Esophagus muscularis mucosa (tissue), 4 donors: ENCODE measurements at regions not wholly inside any gene's neighbourhood (a gene's known extent, or its start where the extent isn't known, plus 50 kb on each side); places are given as distances from the start of the nearest gene placed in this dataset.

ENCODE experiments used
- DNase-seq: peaks from one replicate; pipeline ENCODE4 v3.0.0-alpha.2; 2017; ENCODE audit errors: extremely low spot score
- H3K27ac ChIP-seq, 4 donors: fragments of 200-600 bp; sonication (generic); replicated peaks in 1 of 4; 1 replicate in 3 of 4; 2 replicates in 1 of 4; pipeline ENCODE4 v1.5.1; 2016 to 2019; ENCODE audit warnings: mild to moderate bottlenecking in 1 of 4
- H3K27me3 ChIP-seq, 4 donors: fragments of 200-600 bp; sonication (generic); one replicate each; pipeline versions ENCODE4 v1.5.1 to v1.6.0; 2016 to 2019
- H3K36me3 ChIP-seq, 4 donors: fragments of 200-600 bp; sonication (generic); one replicate each; pipeline ENCODE4 v1.5.1; 2016 to 2019
- H3K4me1 ChIP-seq, 4 donors: fragments of 200-600 bp; sonication (generic); one replicate each; pipeline ENCODE4 v1.5.1; 2016 to 2019
- H3K4me3 ChIP-seq, 4 donors: fragments of 200-600 bp; sonication (generic); 1 replicate in 2 of 4; 2 replicates in 2 of 4; pipeline ENCODE4 v1.5.1; 2016 to 2019; ENCODE audit warnings: mild to moderate bottlenecking in 4 of 4, moderate library complexity in 1 of 4
- H3K9me3 ChIP-seq, 4 donors: fragments of 200-600 bp; sonication (generic); 1 replicate in 3 of 4; 2 replicates in 1 of 4; pipeline ENCODE4 v1.5.1; 2016 to 2019
- CTCF ChIP-seq, 3 experiments: fragments of 200-600 bp in 2 of 3; fragments of 450-650 bp in 1 of 3; sonication (generic) in 2 of 3; IDR thresholded peaks; one replicate each; pipeline ENCODE4 v1.5.1; 2017 to 2019; ENCODE audit warnings: antibody characterized with exemption in 3 of 3, mild to moderate bottlenecking in 2 of 3, moderate library complexity in 1 of 3
- EP300 ChIP-seq: sonication (generic); formaldehyde crosslinking; IDR thresholded peaks from one replicate; pipeline ENCODE4 v1.6.1; 2017; ENCODE audit warnings: antibody characterized with exemption
- POLR2A ChIP-seq: fragments of 450-650 bp; IDR thresholded peaks from one replicate; pipeline ENCODE4 v1.6.1; 2017; ENCODE audit warnings: antibody characterized with exemption, moderate library complexity, mild to moderate bottlenecking, low read depth
- POLR2AphosphoS5 ChIP-seq, 2 donors: sonication (generic); formaldehyde crosslinking; IDR thresholded peaks; one replicate each; pipeline ENCODE4 v1.6.1; 2017; ENCODE audit warnings: antibody characterized with exemption in 2 of 2
- WGBS: methylation state at CpG from one replicate; pipeline ENCODE4 v1.1.5; 2018; 5-methylcytosine and 5-hydroxymethylcytosine counted together
- intact Hi-C: fragments of 100-400 bp; cut with DNase I; formaldehyde crosslinking; loops from one replicate; pipeline ENCODE4 v1.15.1; 2023

- Histone ChIP-seq H3K27ac (no peak overlapping the region), H3K4me1 (no peaks in the 10 kb centered on the region), H3K4me3 (no peak overlapping the region), H3K27me3 (no peaks in the 10 kb centered on the region), H3K36me3 (no peaks in the 10 kb centered on the region), H3K9me3 (no peaks in the 10 kb centered on the region)
- DNase-seq = no peak
- TF ChIP-seq CTCF (IDR thresholded peaks at IDR 0.05) = no peak
- no peak for TF ChIP-seq EP300
- TF ChIP-seq POLR2AphosphoS5 (IDR thresholded peaks at IDR 0.05) = no peak
- TF ChIP-seq POLR2A = no peak
- 86% methylated on average over 2 of the region's 2 CpGs for WGBS
- intact Hi-C loops = no loop called here
These were observed 66.2 kb downstream of the SLITRK1 start for GRCh38 chr13:83816081-83816480.

DNA sequence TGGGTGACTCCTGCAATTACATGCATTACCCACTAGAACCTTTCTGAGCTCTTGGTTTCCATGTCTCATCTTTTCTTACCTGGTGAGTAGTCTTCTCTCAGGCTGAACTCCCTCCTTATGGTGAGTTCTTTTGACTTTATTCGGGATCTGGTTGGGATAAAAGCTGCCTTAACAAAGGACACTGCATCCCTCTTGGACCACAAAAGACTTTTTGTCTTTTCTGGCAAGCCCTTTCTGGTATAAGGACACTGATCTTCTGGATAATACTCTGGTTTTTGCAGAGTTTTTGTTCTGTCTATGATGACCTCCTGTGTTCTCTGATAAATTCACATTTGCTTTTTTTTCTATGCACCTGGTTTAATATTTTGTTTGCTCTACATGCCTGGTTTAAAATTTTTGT lies 66.7 kb downstream of the SLITRK1 start:
- Histone ChIP-seq H3K27me3 (no peaks in the 10 kb centered on the region), H3K36me3 (no peaks in the 10 kb centered on the region), H3K4me1 (no peaks in the 10 kb centered on the region), H3K9me3 (no peaks in the 10 kb centered on the region), H3K4me3 (no peak overlapping the region), H3K27ac (no peak overlapping the region)
- TF ChIP-seq POLR2A (no peak), EP300 (no peak), POLR2AphosphoS5 (IDR thresholded peaks at IDR 0.05) (no peak), CTCF (IDR thresholded peaks at IDR 0.05) (no peak)
- WGBS = 77% methylated on average over 1 of the region's 1 CpG
- no peak for DNase-seq
- intact Hi-C loops = no loop called here

DNA sequence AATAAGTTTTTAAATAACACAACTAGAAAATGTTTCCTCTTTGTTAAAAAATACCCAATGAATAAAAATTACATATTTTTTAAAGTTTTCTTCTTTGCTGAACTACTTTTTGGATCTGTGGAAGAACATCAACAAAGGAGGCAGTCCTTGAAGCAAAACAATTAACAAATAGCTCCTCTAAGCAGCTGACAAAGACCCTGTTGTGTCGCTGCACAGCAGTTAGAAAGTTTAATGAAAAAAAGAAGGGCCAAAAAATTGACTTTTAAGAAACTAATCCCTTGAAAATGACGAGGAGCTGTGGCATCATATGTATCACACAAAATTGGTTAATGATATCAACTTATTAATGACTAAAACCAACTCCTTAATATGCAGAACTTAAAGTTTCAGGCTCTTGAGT lies 72.1 kb downstream of the SLITRK1 start:
- Histone ChIP-seq H3K9me3 (no peaks in the 10 kb centered on the region), H3K4me1 (no peaks in the 10 kb centered on the region), H3K4me3 (no peak overlapping the region), H3K27ac (no peak overlapping the region), H3K27me3 (no peaks in the 10 kb centered on the region), H3K36me3 (no peaks in the 10 kb centered on the region)
- TF ChIP-seq CTCF (IDR thresholded peaks at IDR 0.05) (no peak), EP300 (no peak), POLR2A (no peak), POLR2AphosphoS5 (IDR thresholded peaks at IDR 0.05) (no peak)
- DNase-seq = no peak
- 67% methylated on average over 2 of the region's 2 CpGs for WGBS
- intact Hi-C loops = no loop called here

DNA sequence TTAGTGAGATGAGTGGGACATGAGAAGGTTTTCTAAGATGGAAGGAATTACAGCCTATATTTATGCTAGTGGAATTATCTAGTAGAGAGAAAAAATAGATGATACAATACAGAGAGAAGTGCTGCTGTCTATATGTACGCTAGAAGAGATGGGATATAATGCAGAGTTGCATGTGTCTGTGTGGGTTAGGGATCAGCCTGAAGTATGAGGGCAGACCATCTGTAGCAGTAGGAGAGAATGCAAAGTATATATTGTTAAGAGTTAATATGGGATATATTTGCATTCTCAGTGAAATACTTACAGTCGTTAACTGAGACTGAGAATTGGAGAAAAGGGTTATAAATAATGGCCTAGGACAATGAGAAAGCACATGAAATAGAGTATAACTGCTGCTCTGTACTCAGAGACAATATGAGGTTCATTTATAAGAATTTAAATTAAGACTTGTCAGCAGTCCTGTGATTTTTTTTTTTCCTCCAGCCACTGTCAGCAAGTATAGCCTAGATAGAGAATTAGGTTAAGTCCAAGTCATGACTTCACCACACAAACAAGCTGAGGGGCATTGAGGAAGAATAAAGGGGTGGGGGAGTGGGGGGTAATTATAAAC lies 77.8 kb downstream of the SLITRK1 start:
- TF ChIP-seq POLR2AphosphoS5 (IDR thresholded peaks at IDR 0.05) = no peak
- TF ChIP-seq CTCF (IDR thresholded peaks at IDR 0.05) = no peak
- TF ChIP-seq EP300 = no peak
- no peak for TF ChIP-seq POLR2A
- intact Hi-C loops = no loop called here
- WGBS = 82% methylated on average over 2 of the region's 2 CpGs
- H3K36me3 ChIP-seq = no peaks in the 10 kb centered on the region
- H3K27ac ChIP-seq = no peak overlapping the region
- H3K4me1 ChIP-seq = no peaks in the 10 kb centered on the region
- no peaks in the 10 kb centered on the region for H3K9me3 ChIP-seq
- DNase-seq = no peak
- H3K27me3 ChIP-seq = no peaks in the 10 kb centered on the region
- H3K4me3 ChIP-seq = no peak overlapping the region

- WGBS = 57% methylated on average over 1 of the region's 1 CpG
These were observed 83.5 kb downstream of the SLITRK1 start for GRCh38 chr13:83798731-83799130.

More at GRCh38 chr13:83798731-83799130, 83.5 kb downstream of the SLITRK1 start:
- Histone ChIP-seq H3K4me1 (no peaks in the 10 kb centered on the region), H3K9me3 (no peaks in the 10 kb centered on the region), H3K4me3 (no peak overlapping the region), H3K27ac (no peak overlapping the region), H3K27me3 (no peaks in the 10 kb centered on the region), H3K36me3 (no peaks in the 10 kb centered on the region)
- intact Hi-C loops = no loop called here
- DNase-seq = no peak
- TF ChIP-seq EP300 (no peak), POLR2AphosphoS5 (IDR thresholded peaks at IDR 0.05) (no peak), POLR2A (no peak), CTCF (IDR thresholded peaks at IDR 0.05) (no peak)
